ENCODE measurements at regions not wholly inside any gene's neighbourhood (a gene's known extent, or its start where the extent isn't known, plus 50 kb on each side); places are given as distances from the start of the nearest gene placed in this dataset.

- no peak overlapping the region for H3K4me3 ChIP-seq
- DNase-seq (no peak), ATAC-seq (no peak)
- no peak overlapping the region for H3K27ac ChIP-seq
- intact Hi-C loops (cut with DNase I) = no loop called here
- no peak for TF ChIP-seq CTCF (IDR thresholded peaks at IDR 0.05)
- no peak for TF ChIP-seq POLR2A (IDR thresholded peaks at IDR 0.05)
- no peaks in the 10 kb centered on the region for H3K4me1 ChIP-seq
- H3K36me3 ChIP-seq = no peaks in the 10 kb centered on the region
- WGBS, 4 donors = 89 to 95% (median 94%) methylated on average over 2 of the region's 2 CpGs
- peaks cover 0 to 8% (median 0%) of the 10 kb centered on the region in 9 donors for H3K27me3 ChIP-seq
- H3K9me3 ChIP-seq = no peaks in the 10 kb centered on the region
Measured at GRCh38 chr10:84004221-84004620, 135.1 kb upstream of the GHITM start.

DNA sequence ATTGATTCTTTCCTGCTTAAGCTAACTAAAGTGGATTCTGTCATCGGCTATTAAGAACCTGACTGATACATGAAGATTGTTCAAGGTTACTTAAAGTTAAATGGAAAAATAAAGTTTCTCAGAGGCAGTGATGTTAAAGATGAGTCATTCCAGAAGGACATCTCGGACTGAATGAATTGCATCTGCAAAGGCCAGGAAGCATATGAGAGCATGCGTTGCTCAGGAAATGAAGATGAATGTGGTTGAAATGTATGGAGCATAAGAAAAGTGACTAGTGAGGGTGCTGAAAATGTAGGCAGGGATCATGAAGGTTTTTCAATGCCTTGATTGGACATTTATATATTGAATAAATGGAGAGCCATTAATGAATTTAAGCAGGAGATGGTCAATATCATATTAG lies 133.9 kb upstream of the GHITM start:
- DNase-seq (no peak), ATAC-seq (no peak)
- H3K36me3 ChIP-seq = no peaks in the 10 kb centered on the region
- peaks cover 0 to 13% (median 0%) of the 10 kb centered on the region in 9 donors for H3K27me3 ChIP-seq
- TF ChIP-seq POLR2A (IDR thresholded peaks at IDR 0.05) (no peak), CTCF (IDR thresholded peaks at IDR 0.05) (no peak)
- no peaks in the 10 kb centered on the region for H3K9me3 ChIP-seq
- no peak overlapping the region for H3K4me3 ChIP-seq
- intact Hi-C loops (cut with DNase I) = no loop called here
- WGBS, 4 donors = 61 to 68% (median 65%) methylated on average over 3 of the region's 3 CpGs
- no peaks in the 10 kb centered on the region for H3K4me1 ChIP-seq
- no peak overlapping the region for H3K27ac ChIP-seq

- no peaks in the 10 kb centered on the region for H3K9me3 ChIP-seq
- no peak overlapping the region for H3K4me3 ChIP-seq
- DNase-seq = no peak
- 83 to 94% (median 87%) methylated on average over 5 of the region's 5 CpGs for WGBS, 4 donors
- TF ChIP-seq POLR2A (IDR thresholded peaks at IDR 0.05) (no peak), CTCF (IDR thresholded peaks at IDR 0.05) (no peak)
- no peaks in the 10 kb centered on the region for H3K36me3 ChIP-seq
- ATAC-seq = no peak
- no peak overlapping the region for H3K27ac ChIP-seq
- peaks cover 0 to 13% (median 0%) of the 10 kb centered on the region in 9 donors for H3K27me3 ChIP-seq
- no peaks in the 10 kb centered on the region for H3K4me1 ChIP-seq
- intact Hi-C loops (cut with DNase I) = no loop called here
Measured at GRCh38 chr10:84007482-84007881, 131.8 kb upstream of the GHITM start.

- Histone ChIP-seq H3K9me3 (no peaks in the 10 kb centered on the region), H3K4me1 (no peaks in the 10 kb centered on the region), H3K27me3 (peaks cover 0 to 13% (median 0%) of the 10 kb centered on the region in 9 donors), H3K4me3 (no peak overlapping the region), H3K27ac (no peak overlapping the region), H3K36me3 (no peaks in the 10 kb centered on the region)
- intact Hi-C loops (cut with DNase I) = no loop called here
- ATAC-seq = no peak
- TF ChIP-seq CTCF (IDR thresholded peaks at IDR 0.05) (peak; percentile 8 to 51 (median 40)), POLR2A (IDR thresholded peaks at IDR 0.05) (no peak)
- DNase-seq = no peak
- 30 to 42% (median 32%) methylated on average over 3 of the region's 3 CpGs for WGBS, 4 donors
Measured at GRCh38 chr10:84008878-84009277, 130.4 kb upstream of the GHITM start.

All from heart left ventricle (tissue), 16 donors.